NCI-H2029 treated with DMSO at 0.1 percent for 48 hours (cell line): ENCODE measurements at regions not wholly inside any gene's neighbourhood (a gene's known extent, or its start where the extent isn't known, plus 50 kb on each side); places are given as distances from the start of the nearest gene placed in this dataset.
"Not testable (repeated sequence)": the region's sequence is repeated elsewhere in the genome, so short reads cannot be mapped to it uniquely, and the experiment has no call there.

Source experiments
- DNase-seq: peaks from one replicate; lab custom pipeline; 2025; lab: John Stamatoyannopoulos, UW

DNA sequence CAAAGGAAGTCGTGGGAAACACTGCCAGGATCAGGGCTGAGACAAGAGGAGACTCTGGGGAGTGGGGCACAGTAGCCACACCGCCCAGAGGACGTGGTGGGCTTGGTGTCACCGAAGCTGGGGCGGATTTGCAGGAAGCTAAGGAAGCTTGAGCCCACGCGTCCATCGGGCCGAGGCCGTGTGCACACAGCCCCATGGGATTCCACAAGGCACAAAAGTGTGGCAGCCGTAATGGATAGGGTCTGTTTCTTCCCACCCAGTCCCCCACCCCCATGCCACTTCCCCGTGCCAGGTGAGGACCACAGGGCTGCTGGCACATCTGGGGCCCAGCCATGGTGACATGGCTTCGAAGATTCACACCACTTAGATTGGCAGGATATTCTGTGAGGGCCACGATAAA lies 153.2 kb upstream of the SPACA7 start:
- no peak for DNase-seq

DNA sequence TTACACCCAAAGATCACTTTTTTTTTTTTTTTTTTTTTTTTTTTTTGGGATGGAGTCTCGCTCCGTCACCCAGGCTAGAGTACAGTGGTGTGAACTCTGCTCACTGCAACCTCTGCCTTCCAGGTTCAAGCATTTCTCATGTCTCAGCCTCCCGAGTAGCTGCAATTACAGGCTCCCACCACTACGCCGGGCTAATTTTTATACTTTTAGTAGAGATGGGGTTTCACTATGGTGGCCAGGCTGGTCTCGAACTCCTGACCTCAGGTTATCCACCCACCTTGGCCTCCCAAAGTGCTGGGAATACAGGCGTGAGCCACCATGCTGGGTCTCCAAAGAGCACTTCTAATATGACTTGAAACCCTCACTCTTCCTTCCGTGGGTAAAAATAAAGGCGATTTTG lies 152.2 kb upstream of the SPACA7 start:
- not testable (repeated sequence) for DNase-seq

DNA sequence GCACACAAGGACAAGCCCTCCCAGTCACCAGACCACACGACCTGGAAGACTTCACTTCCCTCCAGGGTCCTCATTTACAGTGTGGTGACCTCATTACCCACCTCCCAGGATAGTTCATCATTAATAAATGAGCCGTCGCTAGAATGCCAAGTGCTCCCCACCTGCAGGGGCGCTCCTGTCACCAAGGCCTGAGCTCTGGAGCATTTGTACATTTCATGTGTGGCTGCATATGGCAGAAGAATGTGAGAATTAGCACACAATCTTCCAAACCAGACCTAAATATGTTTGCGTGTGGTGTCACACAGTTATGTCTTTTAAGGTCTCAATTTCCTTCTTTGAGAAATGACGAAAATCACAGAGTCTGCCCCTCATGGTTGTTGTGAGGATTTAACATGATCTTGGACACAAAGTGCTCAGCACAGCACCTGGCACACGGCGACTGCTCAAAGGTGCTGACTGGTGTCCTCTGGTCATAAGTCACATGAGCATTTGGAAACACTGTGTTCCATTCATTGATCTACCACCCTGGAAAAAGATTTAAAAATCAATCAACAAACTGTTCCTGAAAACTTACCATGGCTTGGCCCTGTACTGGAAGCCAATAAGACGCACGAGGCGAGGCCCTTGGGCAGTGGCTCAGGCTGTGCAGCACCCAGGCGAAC lies 150.6 kb upstream of the SPACA7 start:
- DNase-seq: no peak

DNA sequence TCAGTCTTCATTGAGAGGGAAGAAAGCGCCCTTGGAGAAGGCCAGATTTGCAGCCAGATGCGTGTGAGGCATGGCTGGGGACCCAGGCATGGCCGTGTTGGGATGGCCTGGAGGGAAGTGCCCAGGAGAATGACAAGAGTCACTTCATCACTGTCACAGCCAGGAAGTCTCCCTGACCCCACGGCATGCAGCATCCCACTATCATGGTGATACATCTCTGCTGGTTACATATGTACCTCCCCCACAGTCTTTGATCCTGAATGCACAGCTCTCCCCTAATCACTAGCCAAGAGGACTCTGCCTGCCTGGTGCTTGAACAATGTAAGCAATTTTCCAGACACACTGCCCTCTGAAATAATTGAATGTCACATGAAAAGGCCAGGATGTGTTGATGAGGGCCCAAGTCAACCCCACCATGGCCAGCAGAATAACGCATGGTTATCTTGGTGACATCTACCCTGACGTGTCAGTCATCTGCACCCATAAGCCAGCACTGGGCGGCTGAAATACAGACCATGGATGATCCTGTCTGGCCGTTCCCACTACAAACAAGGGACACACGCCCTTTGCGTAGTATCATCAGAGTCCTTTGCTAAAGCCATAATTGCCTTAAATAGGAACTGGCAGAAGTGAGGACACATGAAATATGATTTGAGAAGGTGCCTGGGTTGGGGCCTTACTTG lies 149.7 kb upstream of the SPACA7 start:
- no peak for DNase-seq

DNA sequence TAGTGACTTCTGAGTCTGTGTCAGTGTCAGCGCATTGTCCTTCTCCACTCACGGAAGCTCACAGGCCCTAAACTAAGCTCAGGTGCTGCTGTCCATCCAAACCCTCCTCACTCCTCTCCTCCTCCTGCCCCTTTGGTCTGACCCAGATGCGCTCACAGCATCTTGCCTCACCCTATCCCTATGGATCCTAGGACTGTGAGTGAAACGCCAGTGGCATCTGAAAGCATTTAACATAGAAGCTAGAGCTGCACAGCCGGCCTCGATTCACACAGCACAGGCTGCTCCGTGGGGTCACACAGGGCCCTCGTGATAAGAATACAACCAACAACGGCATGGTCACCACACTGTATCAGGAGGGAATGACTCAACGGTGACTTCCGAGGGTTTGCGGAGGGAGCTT lies 149.1 kb upstream of the SPACA7 start:
- no peak for DNase-seq

DNA sequence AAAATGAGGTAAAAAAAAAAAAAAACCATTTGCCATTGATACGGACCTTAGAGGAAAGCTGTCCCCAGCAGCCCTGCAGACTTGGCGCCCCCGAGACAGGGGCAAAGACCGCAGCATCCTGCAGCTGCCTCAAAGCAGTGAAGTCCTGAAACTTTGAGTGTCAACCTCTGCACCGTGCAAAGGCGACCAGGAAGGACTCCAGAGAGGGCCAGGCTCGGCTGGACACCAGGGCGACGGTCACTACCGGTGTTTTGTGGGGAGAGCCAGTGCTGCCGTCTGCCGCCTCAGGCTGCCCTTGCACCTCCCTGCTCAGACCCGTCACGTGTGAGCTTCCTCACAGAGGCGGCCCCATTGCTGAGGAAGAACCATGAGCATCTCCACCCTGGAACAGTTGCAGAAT lies 146.7 kb upstream of the SPACA7 start:
- DNase-seq: no peak

DNA sequence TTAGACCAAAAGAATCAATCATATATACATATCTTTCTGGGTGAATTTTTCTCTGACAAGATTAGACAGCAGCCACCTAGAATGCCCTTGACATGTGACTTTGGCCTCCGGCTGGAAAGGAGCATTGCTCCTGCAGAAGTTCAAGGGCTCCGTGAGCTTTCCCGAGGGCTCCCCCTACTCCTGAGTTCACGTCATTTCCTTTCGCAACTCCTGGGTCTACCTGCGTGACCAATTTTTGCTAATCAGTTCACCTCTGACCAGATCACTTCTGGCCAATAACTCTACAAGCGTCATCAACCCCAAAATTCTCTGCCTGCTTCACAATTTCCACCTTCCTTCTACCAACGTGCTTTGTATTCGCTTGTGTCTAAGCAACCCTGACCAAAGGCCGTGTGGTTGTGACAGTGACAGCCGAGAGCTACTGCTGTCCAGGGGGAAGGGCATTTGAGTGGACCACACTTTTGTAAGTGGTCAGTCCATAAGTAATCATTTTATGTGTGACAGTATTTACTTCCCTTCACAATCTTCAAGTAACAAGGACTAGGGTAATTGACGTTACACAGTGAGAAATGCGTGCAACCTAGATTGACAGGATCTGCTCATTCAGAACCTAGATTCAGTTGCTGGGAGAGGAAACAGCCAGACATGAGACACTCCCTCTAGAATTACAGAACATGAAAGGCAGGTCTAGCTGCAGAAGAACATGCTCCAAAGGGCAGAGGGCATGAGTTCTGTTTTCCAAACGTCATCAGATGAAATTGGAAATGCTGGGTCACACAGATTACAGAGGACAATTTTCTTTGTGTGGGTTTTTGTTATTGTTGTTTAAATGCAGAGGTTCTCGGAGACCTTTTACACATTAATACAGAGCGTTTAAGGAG lies 145.9 kb upstream of the SPACA7 start:
- DNase-seq: no peak

DNA sequence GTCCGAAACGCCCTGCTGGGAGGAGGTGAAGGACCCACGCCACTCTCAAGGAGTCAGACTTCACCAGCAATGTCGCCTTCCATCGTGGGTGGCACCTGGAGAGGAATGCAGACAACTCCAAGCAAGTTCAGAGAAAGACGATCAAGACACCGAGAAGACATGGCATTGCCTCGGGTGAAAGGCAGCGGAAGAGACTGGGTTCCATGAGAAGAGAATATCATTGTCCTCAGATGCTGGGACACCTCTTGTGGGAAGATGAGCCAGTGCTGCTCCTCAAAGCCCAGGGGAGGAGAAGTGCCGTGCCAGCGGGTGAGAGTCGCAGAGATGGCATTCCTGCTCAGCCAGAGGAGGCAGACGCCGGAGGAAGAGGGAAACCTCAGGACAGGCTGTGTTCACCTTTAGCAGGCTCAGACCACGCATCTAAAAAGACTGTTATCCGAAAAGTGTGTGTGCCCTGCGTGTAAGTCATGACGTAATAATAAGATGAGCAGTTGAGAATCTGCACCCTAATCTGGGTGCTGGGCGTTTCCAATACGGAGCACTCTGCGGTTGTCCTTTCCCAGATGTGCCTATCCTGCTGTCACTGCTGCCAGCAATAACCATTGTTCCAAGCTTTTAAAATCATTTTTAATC lies 144.6 kb upstream of the SPACA7 start:
- DNase-seq: no peak

DNA sequence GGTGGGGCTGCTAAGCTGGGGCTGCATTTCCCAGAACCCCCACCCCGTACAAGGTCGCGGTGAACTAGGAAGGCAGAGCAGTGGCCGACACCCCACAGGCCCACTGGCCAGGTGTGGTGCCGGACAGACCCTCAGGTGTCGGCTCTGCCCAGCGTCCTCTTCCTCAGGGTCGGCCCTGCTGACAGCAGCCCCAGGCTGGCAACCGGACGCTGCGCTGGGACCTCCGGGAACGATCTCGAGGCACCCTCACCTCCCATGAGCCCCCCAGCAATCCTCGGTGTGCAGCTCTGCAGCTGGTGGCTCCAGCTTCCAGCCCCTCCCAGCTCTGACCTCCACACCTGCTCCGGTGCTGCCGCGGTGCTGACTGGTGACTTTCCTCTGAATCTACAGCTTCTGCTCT lies 142.9 kb upstream of the SPACA7 start:
- no peak for DNase-seq

DNA sequence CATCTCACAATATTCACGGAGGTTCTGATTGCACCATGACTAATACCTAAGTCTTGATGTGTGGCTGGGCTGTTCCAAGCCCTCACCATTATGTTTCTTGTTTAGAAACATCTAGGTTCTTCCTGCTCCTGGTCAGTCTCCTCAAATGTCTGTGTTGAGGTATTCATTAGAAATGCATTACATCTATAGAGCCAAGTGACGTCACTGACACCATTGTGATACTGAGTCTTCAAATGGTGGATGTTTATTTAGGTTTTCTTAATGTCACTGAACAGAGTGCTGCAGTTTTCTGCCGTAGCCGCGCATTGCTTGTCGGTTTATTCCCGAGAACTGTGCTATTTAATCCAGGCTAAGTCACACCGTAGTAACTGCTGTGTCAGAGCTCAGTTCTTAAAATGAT lies 142.4 kb upstream of the SPACA7 start:
- DNase-seq: no peak

DNA sequence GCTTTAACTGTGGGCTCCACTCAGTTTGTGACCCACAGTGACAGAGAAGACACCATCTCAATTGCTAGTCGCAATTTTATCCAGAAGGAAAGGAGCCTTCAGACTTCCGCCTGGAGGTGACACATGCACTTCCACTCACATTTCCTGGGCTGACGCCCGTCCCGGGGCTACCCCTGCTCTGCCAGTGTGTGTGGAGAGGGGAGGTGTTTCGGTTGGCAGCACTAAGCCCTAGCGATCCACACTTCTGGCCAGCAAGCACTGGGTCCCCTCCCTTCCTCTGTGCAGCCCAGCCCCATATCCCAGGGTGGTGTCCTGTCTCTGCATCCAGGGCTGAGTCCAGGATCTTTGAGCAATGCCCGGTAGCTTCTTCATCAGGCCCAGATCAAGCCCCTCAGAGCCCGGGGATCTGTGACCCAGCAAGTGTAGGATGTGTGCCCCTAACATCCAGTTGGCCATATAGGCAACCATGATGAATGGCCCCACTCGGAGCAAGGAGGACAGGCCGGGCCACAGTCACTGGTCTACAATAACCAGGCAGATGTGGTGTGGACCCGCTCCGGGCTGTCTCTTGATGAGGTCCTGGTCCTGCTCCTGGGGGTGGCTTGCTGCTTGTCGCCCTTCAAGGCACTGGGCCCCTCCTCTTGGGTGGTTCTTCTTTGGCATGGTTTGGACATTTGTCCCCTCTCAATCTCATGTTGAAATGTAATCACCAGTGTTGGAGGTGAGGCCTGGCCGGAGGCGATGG lies 141.9 kb upstream of the SPACA7 start:
- DNase-seq: no peak

DNA sequence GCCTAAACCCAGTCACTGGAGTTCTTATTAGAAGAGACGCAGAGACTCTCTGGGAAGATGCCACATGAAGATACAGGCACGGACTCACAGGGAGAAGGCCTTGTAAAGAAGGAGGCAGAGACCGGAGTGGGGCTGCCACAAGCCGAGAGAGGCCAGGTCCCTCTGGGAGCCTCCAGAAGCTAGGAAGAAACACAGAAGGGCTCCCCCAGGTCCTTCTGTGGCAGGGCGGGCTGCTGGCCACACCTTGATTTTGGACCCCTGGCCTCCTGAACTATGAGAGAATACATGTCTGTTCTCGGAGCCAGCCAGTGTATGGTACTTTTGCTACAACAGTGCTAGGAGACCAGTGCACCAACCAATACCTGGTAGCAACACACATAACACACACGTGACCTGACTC lies 140.1 kb upstream of the SPACA7 start:
- DNase-seq: no peak

DNA sequence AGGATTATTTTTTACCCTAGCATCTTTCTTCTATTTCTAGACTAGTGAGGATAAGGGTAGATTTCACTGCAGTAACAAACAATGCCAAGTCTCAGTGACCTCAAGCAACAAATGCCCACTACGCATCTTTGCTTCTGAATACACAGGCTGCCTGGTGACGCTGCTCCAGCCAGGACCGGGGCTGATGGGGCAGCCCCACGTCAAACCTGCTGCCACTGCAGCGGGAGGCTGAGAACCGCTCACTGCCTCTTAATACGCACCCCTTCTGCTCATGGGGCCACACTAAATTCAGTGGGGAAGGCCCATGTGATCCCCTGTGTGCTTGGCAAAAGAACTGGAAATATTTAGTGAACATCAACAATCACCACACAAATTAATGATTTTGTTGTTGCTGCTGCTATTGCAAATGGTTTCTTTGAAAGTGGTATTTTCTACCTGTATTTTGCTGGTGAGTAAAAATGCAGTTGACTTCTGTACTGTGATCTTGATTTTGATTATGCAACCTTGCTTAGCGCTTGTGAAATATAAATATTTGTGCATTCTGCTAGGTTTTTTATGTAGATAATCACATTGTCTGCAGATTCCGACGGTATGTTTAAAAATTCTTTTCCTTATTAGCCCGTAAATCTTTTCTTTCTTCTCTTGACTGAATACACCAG lies 139.5 kb upstream of the SPACA7 start:
- DNase-seq: no peak

DNA sequence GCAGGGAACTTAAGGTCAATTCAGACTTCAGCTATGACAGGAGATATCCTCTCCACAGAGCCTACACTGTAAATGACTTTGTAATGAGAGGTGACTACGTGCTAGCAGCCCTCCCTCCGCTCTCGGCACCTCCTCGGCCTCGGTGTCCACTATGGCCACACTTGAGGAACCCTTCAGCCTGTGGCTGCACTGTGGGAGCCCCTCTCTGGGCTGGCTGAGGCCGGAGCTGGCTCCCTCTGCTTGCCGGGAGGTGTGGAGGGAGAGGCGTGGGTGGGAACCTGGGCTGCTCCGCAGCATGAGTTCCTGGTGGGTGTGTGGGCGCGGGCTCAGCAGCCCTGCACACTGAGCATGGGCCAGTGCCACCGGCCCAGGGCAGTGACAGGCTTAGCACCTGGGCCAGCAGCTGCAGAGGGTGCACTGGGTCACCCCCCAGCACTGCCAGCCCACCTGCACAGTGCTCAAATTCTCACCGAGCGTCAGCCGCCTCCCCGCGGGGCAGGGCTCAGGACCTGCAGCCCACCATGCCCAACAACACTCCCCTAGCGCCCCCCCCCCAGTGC lies 137.6 kb upstream of the SPACA7 start:
- no peak for DNase-seq

DNA sequence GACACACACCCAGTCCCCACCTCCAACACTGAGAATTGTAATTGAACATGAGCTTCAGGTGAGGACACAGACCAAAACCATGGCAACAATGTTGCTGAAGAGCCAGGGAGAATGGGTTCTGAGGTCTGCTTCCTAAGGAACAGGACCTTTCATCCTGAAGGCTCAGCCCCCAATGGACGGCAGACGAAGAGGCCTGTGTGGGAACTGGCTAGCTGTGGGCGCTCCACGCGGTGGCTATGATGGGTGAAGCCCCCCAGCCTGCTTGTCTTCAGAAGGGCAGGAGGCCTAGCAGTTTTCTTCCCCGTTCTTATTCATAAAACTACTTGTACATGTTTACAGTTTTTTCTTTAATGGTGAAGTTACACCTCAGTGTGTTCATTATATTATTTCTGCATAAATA lies 136.1 kb upstream of the SPACA7 start:
- no peak for DNase-seq

DNA sequence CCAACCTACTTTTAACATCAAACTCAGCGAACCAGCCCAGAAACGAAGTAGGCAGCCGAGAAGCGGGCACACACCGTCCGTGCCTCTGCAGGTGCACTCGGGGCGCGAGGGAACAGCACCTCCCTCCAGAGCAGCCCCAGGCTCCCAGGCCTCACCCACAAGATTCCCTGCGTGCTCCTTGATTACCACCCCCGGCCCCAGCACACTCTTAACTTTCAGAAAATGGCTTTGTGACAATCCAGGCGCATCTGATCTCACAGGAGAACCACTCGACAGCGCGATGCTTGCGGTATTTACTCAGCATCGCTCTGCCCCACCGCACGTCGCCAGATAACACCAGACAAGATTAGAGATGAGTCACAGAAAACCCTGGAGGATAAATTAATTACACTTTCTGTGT lies 134.9 kb upstream of the SPACA7 start:
- DNase-seq: no peak

DNA sequence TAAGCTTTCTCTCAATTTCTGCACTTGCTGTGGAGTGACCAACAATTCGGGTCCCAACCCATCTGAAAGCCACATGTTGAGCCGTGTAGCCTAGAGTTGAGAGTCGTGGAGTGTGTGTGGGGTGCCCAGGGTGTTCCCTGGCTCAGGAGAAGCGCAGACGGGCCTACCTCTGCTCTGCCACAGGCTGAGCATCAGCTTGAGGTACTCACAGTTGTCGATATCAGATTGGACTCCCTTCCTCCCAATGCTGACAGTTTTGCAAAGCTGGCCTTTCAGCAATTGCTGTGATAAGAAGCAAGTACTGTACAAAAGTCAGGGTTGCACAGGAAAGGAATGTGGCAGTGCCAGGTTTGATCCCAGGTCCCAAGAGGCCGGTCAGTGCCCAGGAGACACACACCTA lies 133.4 kb upstream of the SPACA7 start:
- no peak for DNase-seq

DNA sequence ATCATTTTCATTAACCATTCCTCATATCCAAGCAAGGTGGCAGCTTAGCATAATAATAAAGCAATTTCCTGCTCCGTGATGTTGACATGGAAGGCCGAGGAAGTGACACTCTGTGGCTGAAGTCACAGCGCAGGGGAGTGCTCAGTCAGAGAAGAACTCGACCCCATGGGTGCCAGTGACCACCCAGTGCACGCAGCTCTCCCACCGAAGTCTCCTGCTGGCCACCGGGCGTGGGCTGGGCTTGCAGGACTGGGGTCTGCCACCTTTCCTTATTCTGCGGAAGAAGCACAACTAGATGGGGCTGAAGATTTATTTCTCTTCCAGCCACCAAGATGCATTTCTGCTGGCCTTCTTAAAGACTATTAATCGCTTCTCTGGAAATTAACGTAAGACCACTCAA lies 132.1 kb upstream of the SPACA7 start:
- DNase-seq: no peak

DNA sequence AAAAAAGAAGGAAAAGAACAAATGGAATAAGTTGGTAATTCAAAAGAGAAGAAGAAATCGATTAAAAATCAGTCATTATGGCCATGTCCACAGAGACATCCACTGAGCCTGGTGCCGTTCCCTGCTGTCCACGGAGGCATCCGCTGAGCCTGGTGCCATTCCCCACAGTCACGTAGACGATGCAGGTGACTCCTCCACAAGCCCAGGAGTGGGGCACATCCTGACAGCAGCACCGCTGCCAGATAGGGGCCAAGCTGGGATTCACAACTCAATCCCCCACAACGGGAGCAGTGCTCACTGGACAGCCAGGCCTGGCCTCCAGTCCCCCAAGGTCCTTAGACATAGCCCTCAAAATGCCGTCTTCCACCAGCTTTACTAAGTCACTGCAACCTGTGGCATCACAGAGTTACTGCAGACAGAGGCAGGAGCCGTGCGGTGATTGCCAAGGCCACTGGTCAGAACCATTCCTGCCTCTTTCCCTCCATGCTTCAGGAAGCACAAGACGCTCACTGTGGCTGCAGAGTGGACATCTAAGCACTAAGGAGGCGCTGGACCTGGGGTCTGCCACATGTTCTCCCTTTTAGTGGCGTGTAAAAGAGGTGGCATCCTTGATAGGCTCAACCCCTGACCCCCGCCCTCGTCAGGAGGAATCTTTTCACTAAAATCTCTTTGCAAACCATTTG lies 131.5 kb upstream of the SPACA7 start:
- no peak for DNase-seq

DNA sequence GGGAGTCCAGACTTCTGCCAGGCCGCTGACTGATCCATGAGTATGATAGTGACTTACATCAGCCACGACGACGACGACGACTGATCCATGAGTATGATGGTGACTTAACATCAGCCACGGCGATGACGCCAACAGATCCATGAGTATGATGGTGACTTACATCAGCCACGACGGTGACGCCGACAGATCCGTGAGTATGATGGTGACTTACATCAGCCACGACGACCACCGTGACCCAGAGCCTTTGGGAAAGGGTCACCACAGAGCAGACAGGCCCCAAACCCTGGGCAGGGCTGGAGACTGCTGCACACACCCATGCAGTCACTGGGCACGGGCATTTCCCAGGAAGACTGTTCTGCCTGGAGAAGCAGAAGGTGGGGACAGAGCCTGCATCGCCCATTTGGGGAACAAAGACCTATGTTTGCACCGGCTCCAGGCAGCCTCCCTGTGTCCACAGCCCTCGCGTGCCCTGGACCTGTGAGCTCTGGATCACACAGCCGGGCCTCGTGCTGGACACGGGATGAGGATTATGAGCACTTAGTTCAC lies 130.9 kb upstream of the SPACA7 start:
- no peak for DNase-seq
